GM12873 (cell line): ENCODE measurements at regions not wholly inside any gene's neighbourhood (a gene's known extent, or its start where the extent isn't known, plus 50 kb on each side); places are given as distances from the start of the nearest gene placed in this dataset.

ENCODE experiments used
- TF ChIP-seq, protein P1 (sequence below): IDR thresholded peaks from 2 replicates; pipeline ENCODE4 v1.5.1; 2012; ENCODE audit warnings: low read depth, mild to moderate bottlenecking, moderate library complexity, low read length, control low read depth; ENCODE audit not compliant: insufficient read depth; ENCODE audit errors: missing control alignments

- TF ChIP-seq, protein P1, sequence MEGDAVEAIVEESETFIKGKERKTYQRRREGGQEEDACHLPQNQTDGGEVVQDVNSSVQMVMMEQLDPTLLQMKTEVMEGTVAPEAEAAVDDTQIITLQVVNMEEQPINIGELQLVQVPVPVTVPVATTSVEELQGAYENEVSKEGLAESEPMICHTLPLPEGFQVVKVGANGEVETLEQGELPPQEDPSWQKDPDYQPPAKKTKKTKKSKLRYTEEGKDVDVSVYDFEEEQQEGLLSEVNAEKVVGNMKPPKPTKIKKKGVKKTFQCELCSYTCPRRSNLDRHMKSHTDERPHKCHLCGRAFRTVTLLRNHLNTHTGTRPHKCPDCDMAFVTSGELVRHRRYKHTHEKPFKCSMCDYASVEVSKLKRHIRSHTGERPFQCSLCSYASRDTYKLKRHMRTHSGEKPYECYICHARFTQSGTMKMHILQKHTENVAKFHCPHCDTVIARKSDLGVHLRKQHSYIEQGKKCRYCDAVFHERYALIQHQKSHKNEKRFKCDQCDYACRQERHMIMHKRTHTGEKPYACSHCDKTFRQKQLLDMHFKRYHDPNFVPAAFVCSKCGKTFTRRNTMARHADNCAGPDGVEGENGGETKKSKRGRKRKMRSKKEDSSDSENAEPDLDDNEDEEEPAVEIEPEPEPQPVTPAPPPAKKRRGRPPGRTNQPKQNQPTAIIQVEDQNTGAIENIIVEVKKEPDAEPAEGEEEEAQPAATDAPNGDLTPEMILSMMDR: no peak
Measured at GRCh38 chr10:44063686-44064085, 321.2 kb downstream of the CXCL12 start.

- TF ChIP-seq, protein P1: no peak
Measured at GRCh38 chr10:44060719-44061118, 324.2 kb downstream of the CXCL12 start.

DNA sequence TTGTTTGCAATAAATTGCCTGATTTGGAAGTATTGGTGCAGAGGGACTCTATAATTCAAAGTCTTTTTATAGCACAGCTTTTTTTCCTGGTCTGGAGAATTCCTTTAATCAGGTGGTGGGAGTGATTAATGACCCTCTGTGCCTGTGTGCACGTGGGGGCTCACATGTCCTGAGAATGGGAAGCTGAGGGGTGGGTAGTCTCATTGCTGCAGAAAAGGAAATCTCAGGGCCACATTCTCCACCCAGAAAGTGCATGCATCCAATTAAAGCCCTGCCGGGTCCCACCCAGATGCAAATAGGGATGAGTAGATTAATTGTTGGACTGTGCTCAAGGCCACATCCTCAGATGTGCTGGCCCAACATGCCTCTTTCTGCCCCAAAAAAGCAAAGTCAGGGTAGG lies 324.7 kb downstream of the CXCL12 start:
- TF ChIP-seq, protein P1: no peak

- TF ChIP-seq, protein P1: no peak
Measured at GRCh38 chr10:44058259-44058658, 326.6 kb downstream of the CXCL12 start.

DNA sequence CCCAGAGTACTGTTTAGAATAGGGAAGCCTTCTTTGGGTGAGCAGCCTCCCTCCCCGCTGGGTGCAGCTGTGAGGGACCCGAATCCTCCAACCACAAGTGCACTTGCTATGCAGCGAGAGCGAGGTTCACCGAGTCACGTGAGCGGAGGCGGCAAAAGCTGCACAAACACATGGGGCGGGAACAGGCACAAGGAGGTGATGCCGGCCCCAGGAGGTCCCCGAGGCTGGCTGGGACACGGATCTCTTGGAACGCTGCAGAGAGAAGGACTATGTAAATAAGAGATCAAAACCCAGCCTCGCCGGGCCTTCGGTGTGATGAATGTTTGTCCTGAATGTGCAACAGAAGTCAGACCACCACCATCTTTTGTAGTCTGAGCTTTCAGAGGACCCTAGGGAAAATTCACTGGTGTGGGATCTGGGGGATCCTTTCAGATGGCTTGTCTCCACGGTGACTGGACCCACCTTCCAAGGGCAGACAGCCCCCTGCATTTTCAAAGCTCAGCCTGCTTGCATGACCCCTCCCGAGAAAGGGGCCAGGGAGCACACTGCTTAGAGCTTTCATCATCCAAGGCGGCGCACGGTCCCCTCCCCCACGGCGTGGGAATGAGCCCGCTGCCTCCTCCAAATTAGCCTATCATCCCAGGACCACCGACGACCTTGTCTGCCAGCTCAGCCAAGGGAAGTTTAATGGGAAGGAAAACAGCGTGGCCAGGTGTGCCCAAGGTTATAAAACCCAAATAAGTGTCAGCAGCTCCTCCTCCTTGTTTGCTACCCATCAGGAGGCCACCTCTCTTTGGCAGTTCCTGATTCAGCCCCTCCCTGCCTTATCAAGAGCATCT lies 327.7 kb downstream of the CXCL12 start:
- TF ChIP-seq, protein P1: no peak

GRCh38 chr10:44056206-44056605 lies 328.7 kb downstream of the CXCL12 start:
- TF ChIP-seq, protein P1: no peak

GRCh38 chr10:44054046-44054445 lies 330.9 kb downstream of the CXCL12 start:
- TF ChIP-seq, protein P1: no peak
